Astrocyte (in vitro differentiated cells and primary cell): ENCODE measurements at regions not wholly inside any gene's neighbourhood (a gene's known extent, or its start where the extent isn't known, plus 50 kb on each side); places are given as distances from the start of the nearest gene placed in this dataset.

Experiments used
- CTCF ChIP-seq: IDR thresholded peaks from 2 replicates; pipeline ENCODE4 v1.5.1; 2011; ENCODE audit warnings: low read depth, mild to moderate bottlenecking, inconsistent platforms, low read length, moderate library complexity; ENCODE audit not compliant: insufficient read depth
- EZH2 ChIP-seq: IDR thresholded peaks from 2 replicates; pipeline ENCODE4 v1.6.1; 2012; ENCODE audit warnings: mild to moderate bottlenecking, low read length, inconsistent platforms; ENCODE audit not compliant: insufficient read depth

DNA sequence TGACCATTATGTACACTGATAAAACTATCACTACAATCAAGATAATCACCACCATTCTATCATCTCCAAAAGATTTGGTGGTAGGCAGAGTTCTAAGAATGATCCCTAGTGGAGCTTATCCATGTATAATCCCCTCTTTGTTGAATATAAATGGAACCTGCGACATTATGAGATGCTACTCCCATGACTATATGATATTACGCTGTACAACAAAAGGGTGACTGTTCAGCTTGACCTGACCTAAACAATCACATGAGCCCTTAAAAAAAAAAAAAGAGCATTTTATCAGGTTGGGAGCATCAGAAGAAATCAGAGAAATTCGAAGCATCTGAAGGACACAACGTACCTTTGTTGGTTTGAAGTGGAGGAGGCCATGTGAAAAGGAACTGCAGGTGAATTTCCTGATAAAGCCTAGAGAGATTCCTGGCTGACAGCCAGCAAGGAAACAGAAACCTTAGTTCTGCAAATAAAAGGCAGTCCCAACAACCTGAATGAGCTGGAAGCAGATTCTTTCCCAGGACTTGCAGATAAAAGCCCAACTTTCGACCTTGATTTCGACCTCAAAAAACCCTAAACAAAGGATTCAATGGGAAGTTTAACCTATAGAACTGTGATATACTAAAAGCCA, 270.7 kb downstream of the ADRA2A start:
- TF ChIP-seq CTCF (no peak), EZH2 (no peak)
